HFF-Myc (cell line): ENCODE measurements at regions not wholly inside any gene's neighbourhood (a gene's known extent, or its start where the extent isn't known, plus 50 kb on each side); places are given as distances from the start of the nearest gene placed in this dataset.

Source experiments
- DNase-seq: peaks from one replicate; pipeline ENCODE4 v3.0.0-alpha.2; 2011; ENCODE audit warnings: low read depth; ENCODE audit errors: extremely low read depth
- H3K4me3 ChIP-seq: replicated peaks from 2 replicates; pipeline ENCODE4 v1.5.1; 2011; ENCODE audit warnings: low read depth, mild to moderate bottlenecking, control low read depth, low read length
- TF ChIP-seq, protein P1 (sequence below): IDR thresholded peaks from 2 replicates; pipeline ENCODE4 v1.5.1; 2012; ENCODE audit warnings: mild to moderate bottlenecking, low read depth, low read length, control low read depth; ENCODE audit errors: missing control alignments

DNA sequence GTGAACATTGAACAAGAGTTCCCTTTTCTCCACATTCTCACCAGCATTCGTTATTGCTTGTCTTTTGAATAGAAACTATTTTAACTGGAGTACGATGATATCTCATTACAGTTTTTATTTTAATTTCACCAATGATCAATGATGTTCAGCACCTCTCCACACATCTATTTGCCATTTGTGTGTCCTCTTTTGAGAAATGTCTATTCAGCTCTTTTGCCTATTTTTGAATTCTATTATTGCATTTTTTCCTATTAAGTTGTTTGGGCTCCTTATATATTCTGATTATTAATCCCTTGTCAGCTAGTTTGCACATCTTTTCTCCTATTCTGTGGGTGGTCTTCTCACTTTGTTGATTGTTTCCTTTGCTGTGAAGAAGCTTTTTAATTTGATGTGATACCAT lies 241.1 kb upstream of the CTBP2 start:
- H3K4me3 ChIP-seq: no peak overlapping the region
- TF ChIP-seq, protein P1, sequence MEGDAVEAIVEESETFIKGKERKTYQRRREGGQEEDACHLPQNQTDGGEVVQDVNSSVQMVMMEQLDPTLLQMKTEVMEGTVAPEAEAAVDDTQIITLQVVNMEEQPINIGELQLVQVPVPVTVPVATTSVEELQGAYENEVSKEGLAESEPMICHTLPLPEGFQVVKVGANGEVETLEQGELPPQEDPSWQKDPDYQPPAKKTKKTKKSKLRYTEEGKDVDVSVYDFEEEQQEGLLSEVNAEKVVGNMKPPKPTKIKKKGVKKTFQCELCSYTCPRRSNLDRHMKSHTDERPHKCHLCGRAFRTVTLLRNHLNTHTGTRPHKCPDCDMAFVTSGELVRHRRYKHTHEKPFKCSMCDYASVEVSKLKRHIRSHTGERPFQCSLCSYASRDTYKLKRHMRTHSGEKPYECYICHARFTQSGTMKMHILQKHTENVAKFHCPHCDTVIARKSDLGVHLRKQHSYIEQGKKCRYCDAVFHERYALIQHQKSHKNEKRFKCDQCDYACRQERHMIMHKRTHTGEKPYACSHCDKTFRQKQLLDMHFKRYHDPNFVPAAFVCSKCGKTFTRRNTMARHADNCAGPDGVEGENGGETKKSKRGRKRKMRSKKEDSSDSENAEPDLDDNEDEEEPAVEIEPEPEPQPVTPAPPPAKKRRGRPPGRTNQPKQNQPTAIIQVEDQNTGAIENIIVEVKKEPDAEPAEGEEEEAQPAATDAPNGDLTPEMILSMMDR: no peak
- no peak for DNase-seq

DNA sequence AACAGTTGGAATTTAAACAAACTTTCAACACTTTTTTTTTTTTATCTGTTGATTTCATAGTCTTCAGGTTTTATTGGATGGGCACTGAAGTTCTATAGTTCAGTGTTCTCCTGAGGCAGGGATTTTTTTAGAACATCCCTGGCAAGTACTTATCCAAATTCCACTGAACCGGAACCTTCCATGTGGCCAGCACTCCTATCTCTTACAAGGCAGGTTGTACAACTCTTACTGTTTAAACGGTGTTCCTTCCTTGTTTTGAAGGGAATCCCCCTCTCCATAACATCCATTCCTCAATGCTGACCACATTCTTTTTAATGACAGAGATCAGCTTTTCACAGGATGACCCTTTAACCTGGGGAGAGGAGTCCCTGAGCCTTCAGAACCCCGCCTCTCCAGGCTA lies 238.9 kb upstream of the CTBP2 start:
- DNase-seq: no peak
- no peak overlapping the region for H3K4me3 ChIP-seq
- TF ChIP-seq, protein P1: no peak

DNA sequence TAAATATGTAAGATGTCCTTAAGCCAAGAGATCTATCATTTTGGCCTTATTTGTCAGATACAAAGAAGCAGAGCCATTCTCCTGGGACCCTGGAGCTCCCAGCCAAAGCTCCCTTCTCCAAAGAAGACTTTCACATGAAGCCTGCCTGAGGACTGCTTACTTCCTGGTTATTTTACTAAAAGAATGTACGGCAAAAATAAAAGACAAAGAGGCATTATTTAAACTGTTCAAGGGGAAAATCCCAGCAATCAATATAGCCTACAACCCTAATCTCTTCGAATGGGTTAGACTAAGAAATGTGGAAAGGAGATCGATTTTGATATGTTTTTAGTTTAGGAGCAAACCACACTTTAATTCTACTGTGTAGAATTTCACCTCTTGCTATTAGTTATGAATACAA lies 237.9 kb upstream of the CTBP2 start:
- DNase-seq: no peak
- no peak overlapping the region for H3K4me3 ChIP-seq
- TF ChIP-seq, protein P1: no peak

DNA sequence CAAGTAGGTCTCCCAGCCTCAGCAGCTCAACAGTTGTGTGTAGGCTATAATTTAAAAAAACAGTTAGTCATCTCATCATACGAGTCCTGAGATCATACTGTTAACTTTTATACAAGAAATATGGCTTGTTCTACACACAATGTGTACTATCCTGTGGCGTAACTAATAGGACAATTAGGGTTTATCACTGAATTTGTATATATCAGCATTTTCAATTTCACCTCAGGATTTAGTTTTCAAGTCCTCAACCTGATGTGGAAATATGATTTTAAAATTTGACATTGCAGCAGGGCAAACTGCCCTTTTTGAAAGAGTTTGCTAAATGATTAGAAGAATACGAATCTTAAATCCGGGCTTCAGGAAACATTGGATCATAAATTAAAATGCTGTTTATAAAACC lies 237.2 kb upstream of the CTBP2 start:
- no peak overlapping the region for H3K4me3 ChIP-seq
- no peak for DNase-seq
- TF ChIP-seq, protein P1: no peak

DNA sequence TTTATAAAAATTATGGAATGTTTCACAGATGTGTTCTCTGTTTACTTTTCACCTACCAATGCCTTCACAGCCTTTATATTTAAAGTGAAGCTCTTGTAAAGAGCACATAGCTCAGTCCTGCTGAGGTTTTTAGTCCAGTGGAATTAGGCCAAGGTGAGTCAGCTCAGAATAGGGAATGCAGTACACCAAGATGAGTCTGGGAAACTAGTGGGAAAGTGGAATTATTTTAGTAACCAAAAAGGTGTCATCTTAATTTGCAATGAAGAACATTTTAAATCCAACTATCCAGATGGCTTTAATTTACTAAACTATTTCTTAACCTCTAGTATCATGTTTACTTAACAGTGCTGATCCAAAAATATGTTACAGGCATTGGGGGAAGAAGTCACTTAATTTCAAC lies 236.3 kb upstream of the CTBP2 start:
- H3K4me3 ChIP-seq: no peak overlapping the region
- DNase-seq: peak; percentile 26
- TF ChIP-seq, protein P1: no peak

DNA sequence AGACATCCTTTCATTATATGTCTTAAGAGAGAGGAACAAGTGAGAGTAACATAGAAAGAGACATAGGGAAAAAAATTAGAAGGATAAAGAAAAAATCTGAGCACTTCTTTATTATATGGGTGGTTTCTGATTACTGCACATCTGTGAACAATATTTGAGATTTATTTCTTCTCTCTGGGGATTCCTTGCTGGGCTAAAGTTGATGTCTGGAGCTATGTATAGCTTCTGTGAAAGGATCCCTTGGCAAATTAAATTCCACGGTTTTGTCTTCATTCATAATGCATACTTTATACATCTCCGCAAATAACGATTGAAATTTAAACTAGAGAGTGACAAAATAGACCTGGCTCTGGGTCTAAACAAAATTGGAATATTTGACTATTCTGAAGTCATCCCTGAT lies 232.2 kb upstream of the CTBP2 start:
- TF ChIP-seq, protein P1: no peak
- no peak overlapping the region for H3K4me3 ChIP-seq
- no peak for DNase-seq

DNA sequence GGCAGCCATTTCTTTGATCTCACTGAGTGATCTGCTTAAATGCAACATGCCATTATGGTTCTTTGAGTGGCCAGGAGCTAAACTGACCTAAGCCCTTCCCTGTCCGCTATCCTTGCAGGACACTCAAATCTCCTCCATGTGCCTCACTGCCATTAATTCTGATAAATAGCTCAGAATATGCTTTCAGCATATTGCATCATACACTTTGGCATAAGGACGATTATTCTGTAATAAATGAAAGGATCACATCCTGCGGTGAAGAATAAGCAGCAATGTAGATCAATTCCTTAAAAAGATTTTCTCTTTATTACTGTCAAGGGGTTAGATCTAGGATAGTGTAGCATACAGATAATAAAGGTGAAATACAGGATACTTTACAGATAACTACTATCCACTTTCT lies 231.8 kb upstream of the CTBP2 start:
- DNase-seq: no peak
- no peak overlapping the region for H3K4me3 ChIP-seq
- TF ChIP-seq, protein P1: no peak
